Dendritic cell treated with granulocyte-macrophage colony-stimulating factor and Interleukin-4, amounts not matched to agents 40 ng/mL and 50 ng/mL, for 4 days (primary cell): ENCODE measurements at regions not wholly inside any gene's neighbourhood (a gene's known extent, or its start where the extent isn't known, plus 50 kb on each side); places are given as distances from the start of the nearest gene placed in this dataset.

Experiments used
- H3K27ac Mint-ChIP-seq: one replicate; pipeline ENCODE4 v1.8.0; 2022; ENCODE audit warnings: mild to moderate bottlenecking, mixed read lengths
- H3K27me3 Mint-ChIP-seq: one replicate; pipeline ENCODE4 v1.8.0; 2022; ENCODE audit warnings: mild to moderate bottlenecking, mixed read lengths
- H3K36me3 Mint-ChIP-seq: one replicate; pipeline ENCODE4 v1.8.0; 2022; ENCODE audit warnings: low read depth, mixed read lengths
- H3K4me1 Mint-ChIP-seq: one replicate; pipeline ENCODE4 v1.8.0; 2022; ENCODE audit warnings: low read depth, mixed read lengths
- H3K4me3 Mint-ChIP-seq: one replicate; pipeline ENCODE4 v1.8.0; 2022; ENCODE audit warnings: mild to moderate bottlenecking, moderate library complexity, mixed read lengths
- H3K9me3 Mint-ChIP-seq: one replicate; pipeline ENCODE4 v1.8.0; 2022; ENCODE audit warnings: mixed read lengths
- intact Hi-C: fragments of 100-400 bp; cut with micrococcal nuclease; formaldehyde crosslinking; loops from one replicate; pipeline ENCODE4 v1.15.0; 2022

DNA sequence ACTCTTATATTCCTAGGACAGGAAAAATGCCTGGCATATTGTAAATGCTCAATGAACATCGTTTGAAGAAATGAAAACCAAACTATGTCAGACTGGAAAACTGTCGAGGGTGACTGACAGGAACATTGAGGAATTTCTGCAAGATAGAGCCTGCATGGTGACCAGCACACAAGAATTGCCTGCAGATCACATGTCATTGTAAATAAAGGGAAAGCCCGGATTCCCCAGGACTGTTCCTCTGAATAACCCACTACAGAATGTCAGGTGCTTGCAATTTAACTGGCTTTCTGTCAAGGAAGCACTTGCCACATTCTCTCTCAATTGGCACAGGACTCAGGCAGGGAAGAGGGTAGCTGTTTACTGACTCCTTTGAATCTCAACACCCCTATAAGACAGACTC is 129.0 kb upstream of the REG3G start:
- H3K27me3 Mint-ChIP-seq, result no peaks in the 10 kb centered on the region
- H3K27ac Mint-ChIP-seq, result no peak overlapping the region
- no peaks in the 10 kb centered on the region for H3K36me3 Mint-ChIP-seq
- no peaks in the 10 kb centered on the region for H3K4me1 Mint-ChIP-seq
- no peak overlapping the region for H3K4me3 Mint-ChIP-seq
- intact Hi-C loops, result no loop called here
- no peaks in the 10 kb centered on the region for H3K9me3 Mint-ChIP-seq

DNA sequence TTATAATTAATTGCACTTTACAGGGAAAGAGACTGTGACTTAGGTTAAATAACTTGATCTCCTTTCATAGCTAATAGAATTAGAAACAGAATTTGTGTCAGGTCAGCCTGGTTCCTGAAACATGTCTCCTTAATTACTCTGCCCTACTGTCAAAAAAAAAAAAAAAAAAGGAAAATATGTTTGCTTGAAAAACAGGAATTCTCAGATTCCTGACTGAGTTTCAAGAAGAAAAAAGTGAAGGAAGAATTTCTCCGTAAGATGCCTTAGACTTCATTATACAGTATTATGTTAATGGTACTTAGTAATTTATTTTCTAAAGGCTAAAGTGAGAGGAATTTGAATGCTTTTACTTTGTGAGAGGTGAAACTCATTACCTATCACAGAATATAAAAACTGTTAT is 118.4 kb upstream of the REG3G start:
- no peaks in the 10 kb centered on the region for H3K9me3 Mint-ChIP-seq
- H3K27me3 Mint-ChIP-seq, result no peaks in the 10 kb centered on the region
- intact Hi-C loops, result no loop called here
- no peaks in the 10 kb centered on the region for H3K4me1 Mint-ChIP-seq
- H3K27ac Mint-ChIP-seq, result no peak overlapping the region
- no peak overlapping the region for H3K4me3 Mint-ChIP-seq
- no peaks in the 10 kb centered on the region for H3K36me3 Mint-ChIP-seq

DNA sequence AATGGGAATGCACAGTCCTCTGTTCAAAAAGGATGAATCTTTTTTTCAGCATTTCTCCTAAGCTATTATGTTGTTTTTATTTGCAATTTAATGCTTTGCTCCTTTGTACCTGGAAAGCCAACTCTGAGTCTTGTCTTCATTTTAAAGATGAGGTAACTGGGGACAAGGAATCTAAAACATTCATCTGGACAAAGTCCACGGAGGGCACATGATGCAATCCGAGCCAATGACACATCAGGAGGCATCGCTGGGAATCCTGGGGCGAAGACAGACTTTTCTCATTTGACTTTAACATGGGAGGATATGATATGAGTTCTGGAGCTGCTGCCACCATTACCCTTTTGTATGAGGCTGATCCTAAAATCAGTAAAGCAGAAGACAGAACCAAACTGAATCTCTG is 116.5 kb upstream of the REG3G start:
- no peaks in the 10 kb centered on the region for H3K9me3 Mint-ChIP-seq
- no peak overlapping the region for H3K27ac Mint-ChIP-seq
- no peaks in the 10 kb centered on the region for H3K4me1 Mint-ChIP-seq
- intact Hi-C loops, result no loop called here
- H3K36me3 Mint-ChIP-seq, result no peaks in the 10 kb centered on the region
- H3K4me3 Mint-ChIP-seq, result no peak overlapping the region
- no peaks in the 10 kb centered on the region for H3K27me3 Mint-ChIP-seq

DNA sequence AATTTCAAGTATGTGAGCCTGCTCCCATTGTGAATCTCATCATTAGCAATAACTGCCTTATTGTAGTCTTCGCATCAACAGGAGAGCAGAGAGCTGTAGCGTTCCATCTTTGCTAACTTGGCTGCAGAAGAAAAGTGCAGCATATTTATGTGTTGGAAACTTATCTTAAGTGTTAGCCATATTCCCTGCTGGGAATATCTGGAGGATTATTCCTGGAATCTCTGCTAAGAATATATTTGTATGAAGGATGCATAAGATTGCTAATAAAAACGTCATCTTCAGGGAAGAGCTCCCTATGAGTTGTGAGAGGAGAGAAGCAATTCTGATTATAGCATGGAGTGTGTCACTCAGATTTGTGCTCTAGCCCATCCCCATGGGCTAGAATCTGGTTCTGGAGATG is 115.1 kb upstream of the REG3G start:
- Mint-ChIP-seq H3K9me3 (no peaks in the 10 kb centered on the region), H3K36me3 (no peaks in the 10 kb centered on the region), H3K27ac (no peak overlapping the region), H3K4me1 (no peaks in the 10 kb centered on the region), H3K27me3 (no peaks in the 10 kb centered on the region), H3K4me3 (no peak overlapping the region)
- intact Hi-C loops, result no loop called here

DNA sequence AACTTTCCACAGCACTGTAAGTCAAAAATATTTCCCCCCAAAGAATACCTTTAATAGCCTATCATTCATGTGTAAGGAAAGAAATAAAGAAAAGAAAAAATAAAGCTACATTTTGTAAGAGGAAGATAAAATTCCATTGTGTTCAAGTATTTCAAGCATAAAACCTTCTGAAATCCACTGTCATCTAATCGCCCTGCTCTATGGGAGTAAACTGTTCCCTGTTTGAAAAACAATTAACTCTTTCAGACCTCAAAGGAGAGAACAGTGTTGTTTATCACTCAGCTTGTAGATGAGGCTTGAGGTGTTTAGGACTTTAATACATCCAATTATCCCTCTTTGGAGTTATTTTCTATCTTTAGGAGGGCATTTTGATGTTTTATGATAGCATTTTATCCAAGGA is 112.2 kb upstream of the REG3G start:
- no peaks in the 10 kb centered on the region for H3K36me3 Mint-ChIP-seq

DNA sequence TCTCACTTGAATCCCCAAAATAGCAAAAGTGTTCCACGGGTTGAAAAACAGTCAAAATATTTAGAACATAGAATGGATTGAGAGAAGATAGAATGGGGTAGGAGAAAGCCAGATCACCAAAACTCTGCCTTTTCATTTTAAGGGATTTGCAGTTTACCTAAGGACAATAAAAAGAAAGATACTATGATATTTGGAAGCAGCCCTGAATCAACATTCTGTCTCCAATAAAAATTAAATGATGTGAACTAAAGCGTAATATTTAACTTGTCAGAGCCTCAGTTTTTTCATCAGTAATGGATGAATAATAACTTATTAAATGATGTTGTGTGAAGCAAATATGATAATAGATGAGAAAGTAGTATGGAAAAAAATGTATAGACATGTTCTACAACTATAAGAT is 100.2 kb upstream of the REG3G start:
- Mint-ChIP-seq H3K4me1 (no peaks in the 10 kb centered on the region), H3K27me3 (no peaks in the 10 kb centered on the region), H3K36me3 (no peaks in the 10 kb centered on the region), H3K9me3 (no peaks in the 10 kb centered on the region), H3K4me3 (no peak overlapping the region), H3K27ac (no peak overlapping the region)
- intact Hi-C loops, result no loop called here

More for the DNA sequence above, 112.2 kb upstream of the REG3G start:
- intact Hi-C loops, result no loop called here
- Mint-ChIP-seq H3K4me1 (no peaks in the 10 kb centered on the region), H3K4me3 (no peak overlapping the region), H3K27ac (no peak overlapping the region), H3K9me3 (no peaks in the 10 kb centered on the region), H3K27me3 (no peaks in the 10 kb centered on the region)

DNA sequence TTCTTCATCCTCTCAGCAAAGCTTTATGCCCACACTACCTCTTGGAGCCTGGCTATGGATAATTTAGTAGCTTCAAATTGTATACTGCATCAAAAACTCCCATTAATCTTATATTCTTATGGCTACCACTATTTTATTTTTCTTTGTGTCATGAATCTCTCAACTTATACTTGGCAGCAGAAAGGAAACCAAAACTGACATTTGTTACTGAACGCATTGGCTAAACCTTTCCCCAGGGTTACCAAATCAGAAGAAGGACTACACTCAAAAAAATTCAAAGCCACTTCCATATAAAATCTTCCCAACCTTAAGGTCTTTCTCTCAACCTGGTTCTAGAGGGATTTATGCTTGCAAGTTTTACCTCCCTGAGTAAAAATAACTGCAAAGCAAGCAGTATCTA is 97.0 kb upstream of the REG3G start:
- intact Hi-C loops, result no loop called here
- no peaks in the 10 kb centered on the region for H3K4me1 Mint-ChIP-seq
- no peaks in the 10 kb centered on the region for H3K36me3 Mint-ChIP-seq
- no peaks in the 10 kb centered on the region for H3K9me3 Mint-ChIP-seq
- H3K27me3 Mint-ChIP-seq, result no peaks in the 10 kb centered on the region
- H3K27ac Mint-ChIP-seq, result no peak overlapping the region
- no peak overlapping the region for H3K4me3 Mint-ChIP-seq

DNA sequence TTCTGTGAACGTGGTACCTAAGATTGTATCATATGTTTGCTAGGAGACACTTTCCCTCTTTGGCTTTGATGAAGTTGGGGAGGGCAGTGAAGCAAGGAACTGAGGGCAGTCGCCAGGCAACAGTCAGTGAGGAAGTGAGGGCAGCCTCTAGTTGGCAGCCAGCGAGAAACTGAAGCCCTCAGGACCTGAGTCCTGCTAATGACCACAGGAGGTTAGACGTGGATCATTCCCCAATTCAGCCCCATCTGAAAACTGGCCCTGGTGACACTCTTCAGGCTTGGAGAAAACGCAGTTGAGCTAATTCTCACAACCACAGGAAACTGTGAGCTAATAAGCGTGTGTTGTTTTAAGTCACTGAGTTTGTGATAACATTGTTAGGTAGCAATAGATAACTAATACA is 84.5 kb upstream of the REG3G start:
- H3K27ac Mint-ChIP-seq, result no peak overlapping the region
- no peaks in the 10 kb centered on the region for H3K36me3 Mint-ChIP-seq
- H3K27me3 Mint-ChIP-seq, result peaks cover 2% of the 10 kb centered on the region
- H3K4me3 Mint-ChIP-seq, result no peak overlapping the region
- no peaks in the 10 kb centered on the region for H3K4me1 Mint-ChIP-seq
- intact Hi-C loops, result no loop called here
- no peaks in the 10 kb centered on the region for H3K9me3 Mint-ChIP-seq

DNA sequence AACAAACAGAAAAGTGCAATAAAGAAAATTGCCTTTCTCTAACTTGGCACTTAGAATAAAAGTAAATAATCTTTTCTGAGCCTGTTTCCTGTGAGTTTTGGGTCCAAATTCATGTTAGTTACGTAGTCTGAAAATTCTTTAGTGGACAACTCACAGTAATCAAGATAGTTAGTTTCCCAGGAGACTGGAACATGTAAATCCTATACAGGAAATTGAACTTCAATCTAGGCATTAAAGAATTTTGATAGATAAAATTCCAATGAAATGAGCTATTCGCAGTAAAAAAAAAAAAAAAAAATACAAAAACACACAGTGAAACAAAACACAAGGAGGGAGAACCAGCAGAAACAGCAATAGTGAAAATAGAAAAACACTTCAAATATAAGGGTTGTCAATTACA is 83.8 kb upstream of the REG3G start:
- H3K36me3 Mint-ChIP-seq, result no peaks in the 10 kb centered on the region
- no peaks in the 10 kb centered on the region for H3K9me3 Mint-ChIP-seq
- intact Hi-C loops, result no loop called here
- H3K27ac Mint-ChIP-seq, result no peak overlapping the region
- H3K4me3 Mint-ChIP-seq, result no peak overlapping the region
- H3K27me3 Mint-ChIP-seq, result peaks cover 2% of the 10 kb centered on the region
- H3K4me1 Mint-ChIP-seq, result no peaks in the 10 kb centered on the region

DNA sequence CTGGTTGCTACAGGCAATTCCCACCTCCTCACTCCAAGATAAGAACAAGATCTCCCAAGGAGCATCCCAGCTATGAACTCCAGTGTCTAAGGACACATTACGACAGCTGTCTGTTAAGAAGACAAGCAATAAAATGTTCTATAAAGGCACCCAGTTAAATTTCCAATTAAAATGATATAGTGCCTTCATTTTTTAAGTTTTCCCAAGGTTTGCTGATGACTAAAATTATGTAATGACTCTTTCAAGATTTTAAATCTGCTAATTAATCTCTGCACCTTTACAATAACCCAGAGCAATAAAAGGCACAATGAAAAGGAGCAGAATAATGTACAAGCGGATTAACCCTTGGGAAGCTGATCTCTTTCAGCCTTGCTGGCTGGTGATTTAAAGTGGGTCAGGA is 61.6 kb upstream of the REG3G start:
- intact Hi-C loops, result no loop called here
- H3K36me3 Mint-ChIP-seq, result no peaks in the 10 kb centered on the region
- H3K27ac Mint-ChIP-seq, result no peak overlapping the region
- H3K4me3 Mint-ChIP-seq, result no peak overlapping the region
- no peaks in the 10 kb centered on the region for H3K4me1 Mint-ChIP-seq
- no peaks in the 10 kb centered on the region for H3K9me3 Mint-ChIP-seq
- peaks cover 5% of the 10 kb centered on the region for H3K27me3 Mint-ChIP-seq

DNA sequence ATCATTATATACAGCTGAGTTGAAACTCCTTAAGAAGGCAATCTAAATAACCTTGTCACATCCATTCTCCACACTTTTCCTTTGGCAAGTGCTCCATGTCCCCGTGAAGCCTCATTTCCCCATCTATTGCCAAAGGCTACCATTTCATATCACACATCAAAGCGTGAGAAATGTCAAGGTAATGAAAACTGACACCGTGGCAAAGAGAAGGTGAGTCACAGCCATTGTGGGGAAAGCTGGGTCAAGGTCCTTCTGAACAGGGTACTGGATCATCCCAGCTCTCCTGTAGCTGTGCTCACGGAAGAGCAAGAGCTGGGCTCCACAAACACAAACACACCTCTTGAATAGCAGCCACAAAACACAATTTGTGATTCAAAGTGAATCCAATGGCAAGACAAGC is 58.2 kb upstream of the REG3G start:
- no peaks in the 10 kb centered on the region for H3K9me3 Mint-ChIP-seq
- no peak overlapping the region for H3K27ac Mint-ChIP-seq
- intact Hi-C loops, result no loop called here
- H3K4me3 Mint-ChIP-seq, result no peak overlapping the region
- H3K27me3 Mint-ChIP-seq, result peaks cover 9% of the 10 kb centered on the region
- H3K36me3 Mint-ChIP-seq, result no peaks in the 10 kb centered on the region
- no peaks in the 10 kb centered on the region for H3K4me1 Mint-ChIP-seq

DNA sequence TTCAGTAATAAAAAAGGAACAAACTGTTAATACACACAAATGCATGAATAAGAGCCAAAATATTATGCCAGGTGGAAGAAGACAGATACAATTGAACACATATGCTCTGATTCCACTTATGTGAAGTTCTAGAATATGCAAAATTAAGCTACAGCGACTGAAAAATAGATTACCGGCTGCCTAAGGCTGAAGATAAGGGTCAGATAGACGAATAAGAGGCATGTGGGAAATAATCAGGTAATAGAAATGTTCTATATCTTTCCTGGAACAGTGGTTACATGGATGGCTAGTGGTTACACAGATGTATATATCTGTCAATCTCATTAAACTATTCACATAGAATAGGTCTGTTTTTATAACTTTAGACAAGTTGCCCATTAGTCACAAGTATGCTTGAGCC is 51.9 kb upstream of the REG3G start:
- H3K4me1 Mint-ChIP-seq, result peaks cover 16% of the 10 kb centered on the region
- peaks cover 4% of the 10 kb centered on the region for H3K27me3 Mint-ChIP-seq
- H3K9me3 Mint-ChIP-seq, result peaks cover 8% of the 10 kb centered on the region
- H3K27ac Mint-ChIP-seq, result no peak overlapping the region
- intact Hi-C loops, result no loop called here
- H3K4me3 Mint-ChIP-seq, result no peak overlapping the region
- no peaks in the 10 kb centered on the region for H3K36me3 Mint-ChIP-seq
